EL (cell line): ENCODE measurements at regions not wholly inside any gene's neighbourhood (a gene's known extent, or its start where the extent isn't known, plus 50 kb on each side); places are given as distances from the start of the nearest gene placed in this dataset.

Source experiments
- DNase-seq: peaks from one replicate; pipeline ENCODE4 v3.0.0-alpha.2; 2016

DNA sequence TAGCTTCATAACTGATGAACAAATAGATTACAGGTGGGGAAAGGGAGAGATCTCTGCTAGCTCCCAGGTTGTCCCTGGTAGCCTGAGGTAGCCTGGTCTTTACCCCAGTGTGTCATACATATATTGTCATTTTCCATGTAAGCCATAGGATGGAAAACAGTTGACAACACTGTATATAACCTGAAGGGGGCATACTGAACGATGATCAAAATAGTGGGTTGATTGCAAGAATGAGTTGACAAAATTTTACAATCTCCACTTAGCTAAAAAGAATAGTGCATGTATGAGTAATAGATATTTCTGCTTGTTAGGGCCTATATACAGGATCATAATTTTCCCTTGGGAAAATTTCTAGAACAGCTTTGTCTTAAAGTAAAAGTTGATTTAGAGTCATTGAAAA is 304.1 kb upstream of the HAND2 start:
- no peak for DNase-seq

GRCh38 chr4:173829565-173829964 is 299.5 kb upstream of the HAND2 start:
- no peak for DNase-seq

- DNase-seq = peak; percentile 0
Observed at GRCh38 chr4:173827707-173828106, 297.7 kb upstream of the HAND2 start.

DNA sequence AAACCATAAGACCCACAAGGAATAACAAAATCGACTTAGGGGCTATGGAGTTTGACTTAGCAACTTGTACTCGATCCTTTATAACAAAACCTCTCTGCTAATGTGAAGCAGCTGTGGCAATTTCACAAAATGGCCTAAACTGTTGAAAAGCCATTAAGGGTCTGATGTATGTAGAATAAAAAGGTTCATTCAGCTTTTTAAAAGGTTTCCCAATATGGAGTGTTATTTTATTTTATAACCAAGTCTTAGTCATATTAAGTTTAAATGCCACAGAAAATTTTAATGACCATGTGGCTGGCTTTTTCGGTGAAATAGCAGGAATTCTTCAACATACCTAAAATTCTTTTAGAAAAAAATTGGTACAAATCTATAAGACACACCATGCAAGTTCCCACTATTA is 291.8 kb upstream of the HAND2 start:
- DNase-seq = no peak

DNA sequence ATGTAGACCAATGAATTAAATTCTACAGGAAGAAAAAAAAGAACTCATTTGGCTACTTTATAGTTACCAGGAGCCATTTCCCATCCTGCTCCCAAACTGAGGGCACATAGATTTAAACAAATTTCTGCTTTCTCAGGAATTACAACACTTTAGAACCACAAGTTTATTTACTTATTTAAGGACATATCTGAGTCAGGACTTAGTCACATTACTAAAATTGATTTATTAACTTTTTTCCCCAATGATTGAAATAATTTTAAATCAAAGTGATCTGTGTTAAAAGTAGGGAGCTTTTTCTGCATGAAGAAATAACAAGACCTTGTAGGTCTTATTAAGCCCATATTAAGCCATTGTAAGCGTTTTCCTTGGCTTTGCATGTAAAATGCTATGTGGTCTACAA is 291.0 kb upstream of the HAND2 start:
- DNase-seq = no peak

GRCh38 chr4:173807347-173807746 is 277.3 kb upstream of the HAND2 start:
- DNase-seq = no peak

DNA sequence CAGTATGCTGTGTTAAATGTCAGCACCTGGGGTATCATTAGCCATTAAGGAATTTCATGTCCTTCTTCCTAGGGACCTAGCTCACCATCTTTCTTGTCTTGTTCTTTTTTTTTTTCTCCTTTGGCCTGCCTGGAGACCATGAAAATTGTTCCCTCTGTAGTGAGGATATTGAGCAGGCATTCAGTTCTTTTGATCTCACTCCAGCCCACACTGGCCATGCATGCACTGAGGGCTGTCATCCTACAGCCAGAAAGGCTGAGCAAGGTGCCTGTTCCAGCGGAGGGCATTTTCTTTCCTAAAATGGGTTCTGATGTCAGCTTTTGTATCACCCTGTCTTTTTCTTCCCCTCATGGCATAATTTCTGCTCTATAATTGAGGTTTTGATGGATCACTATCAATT is 275.9 kb upstream of the HAND2 start:
- DNase-seq = no peak

DNA sequence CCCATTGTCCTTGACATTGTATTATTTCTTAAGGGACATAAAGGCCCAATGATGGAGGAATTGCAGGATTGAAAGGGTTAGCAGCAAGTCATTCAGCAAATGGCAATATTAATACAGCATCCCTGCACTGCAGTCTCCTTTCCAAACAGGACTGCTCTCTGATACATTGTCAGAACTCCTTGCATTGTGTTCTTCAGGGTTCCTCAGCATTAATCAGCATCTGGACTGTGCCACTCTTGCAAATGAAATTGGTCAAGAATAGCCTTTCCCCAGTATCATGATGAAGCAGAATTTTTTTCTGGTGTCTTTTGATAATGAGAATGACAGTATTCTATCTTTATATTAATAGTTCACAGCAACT is 272.6 kb upstream of the HAND2 start:
- no peak for DNase-seq

- no peak for DNase-seq
Observed at GRCh38 chr4:173801876-173802661, 272.0 kb upstream of the HAND2 start.

GRCh38 chr4:173801361-173801760 is 271.3 kb upstream of the HAND2 start:
- DNase-seq = no peak

GRCh38 chr4:173797296-173797695 is 267.3 kb upstream of the HAND2 start:
- DNase-seq = no peak

DNA sequence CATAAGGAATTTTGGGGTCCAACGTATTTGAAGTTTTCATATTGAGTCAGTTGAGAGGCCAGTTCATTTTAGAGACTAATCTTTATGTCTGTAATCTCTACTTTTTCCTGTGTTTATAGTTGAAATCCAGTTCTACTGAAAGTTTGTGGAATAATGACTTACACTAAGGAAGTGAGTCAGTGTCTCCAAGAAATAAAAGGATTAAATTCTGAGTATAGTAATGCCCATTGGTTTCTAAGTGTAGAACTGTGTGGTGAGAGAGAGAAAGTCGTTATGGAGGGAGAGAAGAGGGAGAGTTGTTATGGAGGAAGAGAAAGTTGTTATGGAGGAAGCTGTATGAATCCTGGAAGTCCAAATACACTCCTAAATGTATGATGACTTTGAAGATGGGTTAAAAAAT is 264.6 kb upstream of the HAND2 start:
- DNase-seq = no peak

- no peak for DNase-seq
Observed at GRCh38 chr4:173793937-173794510, 264.0 kb upstream of the HAND2 start.

GRCh38 chr4:173782660-173783059 is 252.6 kb upstream of the HAND2 start:
- DNase-seq = no peak

GRCh38 chr4:173777921-173778320 is 247.9 kb upstream of the HAND2 start:
- DNase-seq = no peak

- no peak for DNase-seq
Observed at GRCh38 chr4:173777421-173777820, 247.4 kb upstream of the HAND2 start.

DNA sequence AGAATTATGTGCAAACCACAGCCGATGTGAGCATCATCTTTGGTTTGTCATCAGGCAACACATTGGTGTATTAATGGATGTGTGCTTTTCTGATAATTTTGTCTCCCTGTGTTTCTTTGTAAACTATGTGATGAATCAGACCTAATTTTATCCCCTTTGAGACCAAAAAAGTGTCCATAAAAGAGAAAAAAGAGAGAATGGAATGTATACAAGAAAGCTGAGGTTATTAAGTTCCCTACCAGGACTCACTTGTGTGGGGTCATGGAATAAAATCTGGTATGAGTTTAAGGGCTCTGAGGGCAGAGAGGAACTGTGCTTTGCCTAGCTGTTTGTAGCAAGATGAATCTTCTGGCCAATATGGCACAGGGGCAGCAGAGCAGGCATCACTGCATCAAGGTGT is 239.5 kb upstream of the HAND2 start:
- DNase-seq = no peak

- no peak for DNase-seq
Observed at GRCh38 chr4:173767650-173768049, 237.6 kb upstream of the HAND2 start.

GRCh38 chr4:173766171-173766600 is 236.2 kb upstream of the HAND2 start:
- DNase-seq = no peak

DNA sequence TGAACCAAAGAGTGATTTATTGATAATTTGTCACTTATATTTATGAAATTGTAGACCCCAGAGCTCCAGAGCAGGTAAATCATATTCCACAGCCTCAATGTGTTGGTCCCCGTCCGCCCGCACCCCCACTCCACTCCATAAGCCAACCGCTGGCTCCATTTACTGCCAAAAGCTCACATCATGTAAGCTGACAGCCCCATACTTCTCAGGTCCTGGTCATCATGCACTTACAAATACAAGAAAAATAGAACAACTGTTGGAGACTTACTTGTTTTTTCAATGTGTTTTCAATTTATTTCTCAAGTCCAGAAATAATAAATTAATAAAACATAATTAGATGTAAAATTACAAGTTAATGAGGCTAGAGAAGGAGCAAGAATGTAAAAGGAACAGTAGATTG is 235.7 kb upstream of the HAND2 start:
- DNase-seq = no peak

DNA sequence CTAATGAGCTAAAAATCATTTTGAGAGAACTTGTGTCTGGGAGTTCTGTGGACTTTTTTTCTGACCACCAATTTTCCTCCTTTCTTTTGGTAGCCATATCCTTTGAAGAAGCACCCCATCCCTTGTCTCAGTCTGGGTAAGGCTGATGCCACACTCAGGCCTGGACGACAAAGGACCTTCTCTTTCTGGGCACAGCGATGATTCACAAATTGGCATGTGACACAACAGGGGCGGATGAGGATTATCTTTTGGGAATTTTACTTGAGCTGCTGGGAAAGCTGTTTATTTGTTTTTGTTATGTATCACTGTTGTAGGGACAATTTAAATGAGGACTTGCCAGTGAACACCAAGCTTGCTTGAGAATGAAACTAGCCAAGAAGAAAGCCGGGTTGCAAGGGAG is 233.4 kb upstream of the HAND2 start:
- no peak for DNase-seq

- no peak for DNase-seq
Observed at GRCh38 chr4:173761938-173762337, 231.9 kb upstream of the HAND2 start.

- DNase-seq = no peak
Observed at GRCh38 chr4:173761236-173761635, 231.2 kb upstream of the HAND2 start.

DNA sequence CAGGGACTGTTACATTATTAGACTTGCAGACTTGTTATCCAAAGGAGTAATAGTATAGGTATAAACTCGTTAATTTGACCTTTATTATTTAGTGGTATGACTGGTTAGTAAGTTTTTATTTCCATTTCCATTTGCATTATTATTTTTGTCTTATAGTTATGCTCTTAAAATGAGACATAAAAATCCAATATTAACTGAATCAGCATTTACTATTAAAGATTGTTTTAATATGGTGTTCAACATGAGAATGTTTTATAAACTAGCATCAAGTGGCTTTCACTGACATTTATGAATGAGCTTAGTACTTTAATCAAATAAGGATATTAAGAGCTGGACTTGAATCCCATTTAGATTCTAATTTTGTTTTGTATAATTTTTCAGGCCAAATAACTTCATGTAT is 228.1 kb upstream of the HAND2 start:
- no peak for DNase-seq

- DNase-seq = no peak
Observed at GRCh38 chr4:173753408-173753807, 223.4 kb upstream of the HAND2 start.
